ENCODE measurements at regions not wholly inside any gene's neighbourhood (a gene's known extent, or its start where the extent isn't known, plus 50 kb on each side); places are given as distances from the start of the nearest gene placed in this dataset.
"Not testable (repeated sequence)": the region's sequence is repeated elsewhere in the genome, so short reads cannot be mapped to it uniquely, and the experiment has no call there.

- TF ChIP-seq CTCF (IDR thresholded peaks at IDR 0.05; ENCODE audit: low read depth, low read length) = no peak
- H3K4me3 ChIP-seq (ENCODE audit: low read depth, low read length) = no peak overlapping the region
Observed at GRCh38 chr1:101566883-101567538, 330.2 kb downstream of the S1PR1 start.

DNA sequence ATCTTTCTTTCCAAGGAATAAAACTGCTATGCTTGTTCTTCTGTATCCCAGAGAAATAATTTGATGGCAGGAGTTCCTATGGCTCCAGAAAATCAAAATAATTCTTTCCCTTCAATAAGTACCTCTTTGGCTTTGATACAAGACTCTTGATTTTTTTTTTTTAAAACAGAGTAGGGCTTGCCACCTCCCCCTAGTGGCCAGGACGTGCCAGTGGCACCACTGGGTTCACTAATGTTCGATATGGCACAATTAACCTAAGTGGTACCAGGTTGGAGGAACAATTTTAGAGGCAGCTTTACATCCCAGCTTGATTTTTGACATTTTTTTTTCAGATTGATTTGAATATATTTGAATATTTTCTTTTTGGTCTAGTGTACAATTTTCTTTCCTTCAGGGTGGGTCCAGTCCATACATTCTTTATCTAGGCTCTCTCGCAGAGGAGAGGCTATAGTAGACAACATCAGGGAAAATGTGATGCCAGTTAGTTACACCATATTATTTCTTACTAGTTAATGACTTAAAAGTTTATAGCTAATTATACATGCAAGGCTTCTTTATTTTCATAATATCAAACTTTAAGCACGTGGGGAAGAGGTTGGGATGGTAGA is 330.9 kb downstream of the S1PR1 start:
- H3K4me3 ChIP-seq (ENCODE audit: low read depth, low read length) = no peak overlapping the region
- TF ChIP-seq CTCF (IDR thresholded peaks at IDR 0.05; ENCODE audit: low read depth, low read length) = peak; percentile 48

DNA sequence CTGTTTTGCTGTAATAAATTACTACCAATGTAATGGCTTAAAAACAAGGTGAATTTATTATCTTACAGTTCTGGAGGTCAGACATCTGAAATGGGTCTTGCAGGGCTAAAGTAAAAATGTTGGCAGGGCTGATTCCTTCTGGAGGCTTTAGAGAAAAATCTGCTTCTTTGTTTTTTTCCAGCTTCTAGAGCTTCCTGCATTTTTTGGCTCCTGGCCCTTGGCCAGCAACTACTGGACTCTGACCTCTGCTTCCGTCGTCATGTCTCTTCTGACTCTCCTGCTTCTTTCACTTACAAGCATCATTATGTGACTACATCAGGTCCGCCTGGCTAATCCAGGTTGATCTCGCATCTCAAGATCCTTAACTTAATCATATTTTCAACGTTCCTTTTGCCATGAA is 350.9 kb downstream of the S1PR1 start:
- no peak overlapping the region for H3K4me3 ChIP-seq (ENCODE audit: low read depth, low read length)
- no peak for TF ChIP-seq CTCF (IDR thresholded peaks at IDR 0.05; ENCODE audit: low read depth, low read length)

DNA sequence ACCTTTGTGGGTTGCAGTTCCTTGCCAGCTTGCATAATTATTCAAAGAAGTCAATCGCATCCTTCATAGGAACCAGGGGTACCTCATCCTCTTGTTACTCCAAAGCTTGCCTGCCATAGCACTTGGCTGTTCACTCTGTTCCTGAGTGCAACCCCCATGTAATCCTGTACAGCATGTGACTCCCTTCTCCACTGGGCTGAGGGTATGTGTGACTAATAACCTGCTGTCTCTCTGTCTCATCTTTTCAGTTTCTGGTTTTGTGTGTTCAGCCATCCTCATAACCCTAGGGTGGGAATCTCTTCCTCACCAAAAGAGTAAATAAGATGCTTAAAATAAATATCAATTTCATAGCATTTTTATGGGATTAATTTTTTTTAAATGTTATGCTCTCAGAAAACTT is 351.9 kb downstream of the S1PR1 start:
- TF ChIP-seq CTCF (IDR thresholded peaks at IDR 0.05; ENCODE audit: low read depth, low read length) = no peak

DNA sequence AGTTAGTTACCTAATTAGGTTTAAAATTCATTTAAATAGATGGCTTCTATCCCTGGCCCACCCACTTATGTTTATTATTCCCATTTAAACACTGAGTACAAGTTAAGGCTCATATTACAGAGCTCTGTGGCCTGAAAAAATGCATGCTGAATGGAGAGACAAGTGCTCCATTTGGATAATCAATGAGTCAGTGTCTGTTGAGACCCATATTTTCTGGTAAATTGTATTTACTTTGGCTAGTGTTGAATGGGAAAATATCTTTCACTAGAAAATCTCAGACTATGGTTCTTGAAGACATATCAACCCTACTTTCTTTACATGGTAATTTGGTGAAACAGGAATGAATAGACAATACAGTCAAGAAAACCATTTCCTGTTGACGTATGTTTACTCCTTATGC is 356.0 kb downstream of the S1PR1 start:
- TF ChIP-seq CTCF (IDR thresholded peaks at IDR 0.05; ENCODE audit: low read depth, low read length) = no peak
- H3K4me3 ChIP-seq (ENCODE audit: low read depth, low read length) = no peak overlapping the region

More for the DNA sequence above, 351.9 kb downstream of the S1PR1 start:
- no peak overlapping the region for H3K4me3 ChIP-seq (ENCODE audit: low read depth, low read length)

DNA sequence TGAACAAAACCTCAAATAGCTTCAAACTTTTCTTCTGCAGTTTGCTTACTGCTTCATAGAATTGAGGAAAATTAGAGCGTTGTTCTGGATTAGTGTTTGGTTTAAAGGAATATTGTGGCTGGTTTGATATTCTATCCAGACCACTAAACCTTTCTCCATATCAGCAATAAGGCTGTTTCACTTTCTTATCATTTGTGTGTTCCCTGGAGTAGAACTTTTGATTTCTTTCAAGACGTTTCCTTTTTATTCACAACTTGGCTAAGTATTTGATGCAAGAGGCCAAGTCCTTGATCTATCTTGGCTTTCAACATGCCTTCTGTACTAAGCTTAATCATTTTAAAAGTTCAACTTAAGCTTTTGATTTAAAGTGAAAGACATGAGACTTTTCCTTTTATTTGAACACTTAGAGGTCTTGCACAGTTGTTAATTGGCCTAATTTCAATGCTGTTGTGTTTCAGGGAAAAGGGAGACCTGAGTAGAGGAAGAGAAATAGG is 359.1 kb downstream of the S1PR1 start:
- no peak for TF ChIP-seq CTCF (IDR thresholded peaks at IDR 0.05; ENCODE audit: low read depth, low read length)
- H3K4me3 ChIP-seq (ENCODE audit: low read depth, low read length) = no peak overlapping the region

DNA sequence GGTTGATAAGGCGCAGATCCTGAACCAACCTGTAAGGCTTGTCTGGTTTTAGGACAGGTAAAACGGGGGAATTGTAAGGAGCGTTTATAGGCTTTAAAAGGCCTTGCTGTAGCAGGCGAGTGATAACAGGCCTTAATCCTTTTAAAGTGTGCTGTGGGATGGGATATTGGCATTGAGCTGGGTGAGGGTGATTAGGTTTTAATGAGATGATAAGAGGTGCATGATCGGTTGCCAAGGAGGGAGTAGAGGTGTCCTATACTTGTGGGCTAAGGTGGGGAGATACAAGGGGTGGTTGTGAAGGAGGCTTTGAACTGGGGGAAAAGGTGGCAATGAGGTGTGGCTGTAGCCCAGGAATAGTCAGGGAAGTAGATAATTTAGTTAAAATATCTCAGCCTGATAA is 363.8 kb downstream of the S1PR1 start:
- not testable (repeated sequence) for H3K4me3 ChIP-seq (ENCODE audit: low read depth, low read length)

Measured in WI38 (cell line).